OCI-LY1 (cell line): ENCODE measurements at regions not wholly inside any gene's neighbourhood (a gene's known extent, or its start where the extent isn't known, plus 50 kb on each side); places are given as distances from the start of the nearest gene placed in this dataset.

ENCODE experiments used
- H2AFZ ChIP-seq: fragments of 200-600 bp; sonication (generic), shearing (Covaris generic); 2 replicates; pipeline ENCODE4 v1.6.0; 2014; ENCODE audit warnings: antibody characterized with exemption, mild to moderate bottlenecking, low read length
- H3F3A ChIP-seq: fragments of 200-600 bp; sonication (generic), shearing (Covaris generic); 2 replicates; pipeline ENCODE4 v1.6.0; 2014; ENCODE audit warnings: mild to moderate bottlenecking, antibody characterized with exemption, low read length, moderate library complexity; ENCODE audit not compliant: insufficient read depth
- H3K27ac ChIP-seq: fragments of 200-600 bp; sonication (generic); 2 replicates; pipeline ENCODE4 v1.5.1; 2014; ENCODE audit warnings: low read length, mixed run types, mild to moderate bottlenecking, low read depth; ENCODE audit not compliant: poor library complexity, severe bottlenecking
- H3K27me3 ChIP-seq: fragments of 200-600 bp; sonication (generic); 2 replicates; pipeline ENCODE4 v1.6.0; 2014; ENCODE audit warnings: antibody characterized with exemption, mild to moderate bottlenecking, low read length, moderate library complexity; ENCODE audit not compliant: insufficient read depth
- H3K36me3 ChIP-seq: fragments of 200-600 bp; sonication (generic); 2 replicates; pipeline ENCODE4 v1.6.1; 2014; ENCODE audit warnings: mild to moderate bottlenecking, antibody characterized with exemption, low read length, moderate library complexity, mixed read lengths; ENCODE audit not compliant: insufficient read depth
- H3K4me1 ChIP-seq: fragments of 200-600 bp; sonication (generic); 2 replicates; pipeline ENCODE4 v1.5.1; 2014; ENCODE audit warnings: mild to moderate bottlenecking, low read length, moderate library complexity; ENCODE audit not compliant: insufficient read depth, severe bottlenecking
- H3K4me2 ChIP-seq: fragments of 200-600 bp; sonication (generic), shearing (Covaris generic); 2 replicates; pipeline ENCODE4 v1.6.1; 2014; ENCODE audit warnings: low read length
- H3K4me3 ChIP-seq: fragments of 200-600 bp; sonication (generic); 2 replicates; pipeline ENCODE4 v1.5.1; 2014; ENCODE audit warnings: low read length, low read depth, mild to moderate bottlenecking, mixed read lengths; ENCODE audit not compliant: poor library complexity, severe bottlenecking
- H3K79me2 ChIP-seq: fragments of 200-600 bp; shearing (Covaris generic); 2 replicates; pipeline ENCODE4 v1.6.1; 2016; ENCODE audit warnings: mixed run types, low read length, mixed read lengths; ENCODE audit not compliant: insufficient read depth
- H3K9ac ChIP-seq: fragments of 200-600 bp; sonication (generic), shearing (Covaris generic); 2 replicates; pipeline ENCODE4 v1.6.1; 2014; ENCODE audit warnings: mild to moderate bottlenecking, low read length, mixed read lengths
- H3K9me2 ChIP-seq: fragments of 200-600 bp; sonication (generic), shearing (Covaris generic); 2 replicates; pipeline ENCODE4 v1.6.1; 2014; ENCODE audit warnings: low read depth, mild to moderate bottlenecking, low read length, mixed read lengths
- H3K9me3 ChIP-seq: fragments of 200-600 bp; shearing (Covaris generic); 2 replicates; pipeline ENCODE4 v1.6.1; 2014; ENCODE audit warnings: low read length, mixed read lengths
- H4K20me1 ChIP-seq: fragments of 200-600 bp; sonication (generic), shearing (Covaris generic); 2 replicates; pipeline ENCODE4 v1.6.0; 2016; ENCODE audit warnings: mild to moderate bottlenecking, low read length; ENCODE audit not compliant: insufficient read depth
- EZH2 ChIP-seq: fragments of 200-600 bp; sonication (generic), shearing (Covaris generic); IDR thresholded peaks from 2 replicates; pipeline ENCODE4 v1.8.0; 2017; ENCODE audit warnings: borderline replicate concordance, mixed run types, mild to moderate bottlenecking, antibody characterized with exemption, low read length, moderate library complexity, mixed read lengths
- TF ChIP-seq, protein P1 (sequence below): fragments of 200-600 bp; sonication (generic), shearing (Covaris generic); IDR thresholded peaks from 2 replicates; pipeline ENCODE4 v1.5.1; 2017; ENCODE audit warnings: mild to moderate bottlenecking, antibody characterized with exemption, low read length, moderate library complexity, mixed read lengths

DNA sequence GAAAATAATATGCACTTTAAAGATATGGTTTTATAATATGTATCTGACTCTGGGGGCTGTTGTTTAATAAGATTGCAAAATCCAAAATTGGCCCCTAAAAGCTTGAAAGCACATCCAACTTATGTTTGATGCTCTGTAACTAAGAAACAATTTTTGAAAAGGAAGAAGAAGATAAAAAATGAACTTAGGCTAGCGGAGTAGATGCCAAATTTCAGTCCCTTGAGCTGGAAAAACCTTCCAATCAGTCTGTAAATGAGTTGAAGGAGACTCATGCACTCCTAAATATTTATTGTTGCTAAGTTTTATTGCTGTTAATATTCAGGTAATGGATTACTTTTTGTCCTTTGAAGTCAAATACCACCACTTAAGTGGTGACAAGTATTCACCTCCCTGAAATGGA lies 465.0 kb downstream of the ZEB2 start:
- Histone ChIP-seq H4K20me1 (no peaks in the 10 kb centered on the region), H3K79me2 (no peaks in the 10 kb centered on the region), H2AFZ (no peak overlapping the region), H3K4me2 (no peak overlapping the region), H3K9me3 (no peaks in the 10 kb centered on the region), H3K36me3 (no peaks in the 10 kb centered on the region), H3K9me2 (no peaks in the 10 kb centered on the region), H3K27me3 (no peaks in the 10 kb centered on the region), H3K9ac (no peak overlapping the region), H3K27ac (no peak overlapping the region), H3F3A (no peaks in the 10 kb centered on the region), H3K4me1 (no peaks in the 10 kb centered on the region), H3K4me3 (no peak overlapping the region)
- TF ChIP-seq EZH2 = no peak
- TF ChIP-seq, protein P1, sequence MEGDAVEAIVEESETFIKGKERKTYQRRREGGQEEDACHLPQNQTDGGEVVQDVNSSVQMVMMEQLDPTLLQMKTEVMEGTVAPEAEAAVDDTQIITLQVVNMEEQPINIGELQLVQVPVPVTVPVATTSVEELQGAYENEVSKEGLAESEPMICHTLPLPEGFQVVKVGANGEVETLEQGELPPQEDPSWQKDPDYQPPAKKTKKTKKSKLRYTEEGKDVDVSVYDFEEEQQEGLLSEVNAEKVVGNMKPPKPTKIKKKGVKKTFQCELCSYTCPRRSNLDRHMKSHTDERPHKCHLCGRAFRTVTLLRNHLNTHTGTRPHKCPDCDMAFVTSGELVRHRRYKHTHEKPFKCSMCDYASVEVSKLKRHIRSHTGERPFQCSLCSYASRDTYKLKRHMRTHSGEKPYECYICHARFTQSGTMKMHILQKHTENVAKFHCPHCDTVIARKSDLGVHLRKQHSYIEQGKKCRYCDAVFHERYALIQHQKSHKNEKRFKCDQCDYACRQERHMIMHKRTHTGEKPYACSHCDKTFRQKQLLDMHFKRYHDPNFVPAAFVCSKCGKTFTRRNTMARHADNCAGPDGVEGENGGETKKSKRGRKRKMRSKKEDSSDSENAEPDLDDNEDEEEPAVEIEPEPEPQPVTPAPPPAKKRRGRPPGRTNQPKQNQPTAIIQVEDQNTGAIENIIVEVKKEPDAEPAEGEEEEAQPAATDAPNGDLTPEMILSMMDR = no peak

GRCh38 chr2:144052083-144052482 lies 467.8 kb downstream of the ZEB2 start:
- Histone ChIP-seq H3K9me2 (no peaks in the 10 kb centered on the region), H3K9ac (no peak overlapping the region), H3K27me3 (no peaks in the 10 kb centered on the region), H3K4me1 (no peaks in the 10 kb centered on the region), H3K9me3 (no peaks in the 10 kb centered on the region), H2AFZ (no peak overlapping the region), H3F3A (no peaks in the 10 kb centered on the region), H3K79me2 (no peaks in the 10 kb centered on the region), H3K4me3 (no peak overlapping the region), H3K27ac (no peak overlapping the region), H4K20me1 (no peaks in the 10 kb centered on the region), H3K36me3 (no peaks in the 10 kb centered on the region), H3K4me2 (no peak overlapping the region)
- TF ChIP-seq, protein P1 = no peak
- no peak for TF ChIP-seq EZH2

GRCh38 chr2:144049137-144049536 lies 470.8 kb downstream of the ZEB2 start:
- Histone ChIP-seq H3K9me3 (no peaks in the 10 kb centered on the region), H3K4me1 (no peaks in the 10 kb centered on the region)

More at GRCh38 chr2:144049137-144049536, 470.8 kb downstream of the ZEB2 start:
- Histone ChIP-seq H4K20me1 (no peaks in the 10 kb centered on the region), H3K4me2 (no peak overlapping the region), H3K9ac (no peak overlapping the region), H3K9me2 (no peaks in the 10 kb centered on the region), H3K4me3 (no peak overlapping the region), H3K79me2 (no peaks in the 10 kb centered on the region), H3K27me3 (no peaks in the 10 kb centered on the region), H3F3A (no peaks in the 10 kb centered on the region), H3K27ac (no peak overlapping the region), H3K36me3 (no peaks in the 10 kb centered on the region), H2AFZ (no peak overlapping the region)
- no peak for TF ChIP-seq EZH2
- TF ChIP-seq, protein P1 = no peak
